ENCODE measurements at regions not wholly inside any gene's neighbourhood (a gene's known extent, or its start where the extent isn't known, plus 50 kb on each side); places are given as distances from the start of the nearest gene placed in this dataset.

DNA sequence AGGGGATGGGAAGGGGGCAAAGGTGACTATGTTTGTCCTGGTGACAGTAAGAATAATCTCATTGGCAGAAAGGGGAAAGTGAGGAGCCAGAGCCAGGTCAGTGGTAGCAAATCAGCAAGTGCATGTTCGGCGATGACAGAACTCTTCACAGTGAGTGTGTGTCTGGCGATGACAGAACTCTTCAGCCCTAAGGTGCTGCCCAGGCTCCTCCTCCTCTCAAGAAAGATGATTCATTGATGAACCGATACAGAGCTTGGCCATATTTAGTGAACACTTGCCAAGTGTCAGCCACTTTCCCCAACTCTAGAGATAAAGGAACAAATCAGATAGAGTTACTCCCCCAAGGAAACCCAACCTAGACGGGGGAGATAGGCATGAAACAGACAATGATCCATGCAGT lies 199.3 kb upstream of the UBL3 start:
- TF ChIP-seq, protein P1, sequence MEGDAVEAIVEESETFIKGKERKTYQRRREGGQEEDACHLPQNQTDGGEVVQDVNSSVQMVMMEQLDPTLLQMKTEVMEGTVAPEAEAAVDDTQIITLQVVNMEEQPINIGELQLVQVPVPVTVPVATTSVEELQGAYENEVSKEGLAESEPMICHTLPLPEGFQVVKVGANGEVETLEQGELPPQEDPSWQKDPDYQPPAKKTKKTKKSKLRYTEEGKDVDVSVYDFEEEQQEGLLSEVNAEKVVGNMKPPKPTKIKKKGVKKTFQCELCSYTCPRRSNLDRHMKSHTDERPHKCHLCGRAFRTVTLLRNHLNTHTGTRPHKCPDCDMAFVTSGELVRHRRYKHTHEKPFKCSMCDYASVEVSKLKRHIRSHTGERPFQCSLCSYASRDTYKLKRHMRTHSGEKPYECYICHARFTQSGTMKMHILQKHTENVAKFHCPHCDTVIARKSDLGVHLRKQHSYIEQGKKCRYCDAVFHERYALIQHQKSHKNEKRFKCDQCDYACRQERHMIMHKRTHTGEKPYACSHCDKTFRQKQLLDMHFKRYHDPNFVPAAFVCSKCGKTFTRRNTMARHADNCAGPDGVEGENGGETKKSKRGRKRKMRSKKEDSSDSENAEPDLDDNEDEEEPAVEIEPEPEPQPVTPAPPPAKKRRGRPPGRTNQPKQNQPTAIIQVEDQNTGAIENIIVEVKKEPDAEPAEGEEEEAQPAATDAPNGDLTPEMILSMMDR (IDR thresholded peaks at IDR 0.05 in 4 of 5, conservative IDR thresholded peaks at IDR 0.05 in 1 of 5), result no peak
- TF ChIP-seq POLR2A (IDR thresholded peaks at IDR 0.05), result no peak

Measured in gastrocnemius medialis (tissue), 4 donors.